ENCODE measurements at regions not wholly inside any gene's neighbourhood (a gene's known extent, or its start where the extent isn't known, plus 50 kb on each side); places are given as distances from the start of the nearest gene placed in this dataset.
"Not testable (repeated sequence)": the region's sequence is repeated elsewhere in the genome, so short reads cannot be mapped to it uniquely, and the experiment has no call there.

- DNase-seq (ENCODE audit: low read depth in 2 of 2), result not testable (repeated sequence)
Measured at GRCh38 chr4:14169940-14170339, 542.4 kb upstream of the BOD1L1 start.

- DNase-seq (ENCODE audit: low read depth in 2 of 2), result no peak
Measured at GRCh38 chr4:14176613-14177012, 549.1 kb upstream of the BOD1L1 start.

GRCh38 chr4:14177987-14178386, 550.5 kb upstream of the BOD1L1 start:
- no peak for DNase-seq (ENCODE audit: low read depth in 2 of 2)

- DNase-seq (ENCODE audit: low read depth in 2 of 2), result no peak
Measured at GRCh38 chr4:14178421-14178820, 550.9 kb upstream of the BOD1L1 start.

GRCh38 chr4:14180166-14180565, 552.6 kb upstream of the BOD1L1 start:
- DNase-seq (ENCODE audit: low read depth in 2 of 2), result no peak

- DNase-seq (ENCODE audit: low read depth in 2 of 2), result no peak
Measured at GRCh38 chr4:14180983-14181601, 553.6 kb upstream of the BOD1L1 start.

DNA sequence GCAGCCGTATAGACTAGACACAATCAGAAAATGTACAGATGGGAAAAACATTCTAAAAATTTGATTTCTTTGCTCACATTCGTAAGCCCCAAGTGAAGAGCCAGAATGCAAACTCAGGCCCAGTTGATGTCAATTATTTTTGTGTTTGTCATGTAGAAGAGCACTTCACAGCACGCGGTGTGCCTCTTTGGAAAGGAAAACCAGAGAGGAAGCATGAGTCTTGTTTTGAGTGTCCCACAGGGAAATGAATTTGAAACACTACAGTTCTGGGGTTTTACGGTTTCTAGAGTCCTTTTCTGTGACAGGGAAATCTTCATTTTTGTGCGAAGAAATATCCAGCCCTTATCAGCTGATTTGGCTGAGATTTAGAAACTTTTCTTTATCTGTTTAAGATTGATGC, 554.6 kb upstream of the BOD1L1 start:
- DNase-seq (ENCODE audit: low read depth in 2 of 2), result no peak

DNA sequence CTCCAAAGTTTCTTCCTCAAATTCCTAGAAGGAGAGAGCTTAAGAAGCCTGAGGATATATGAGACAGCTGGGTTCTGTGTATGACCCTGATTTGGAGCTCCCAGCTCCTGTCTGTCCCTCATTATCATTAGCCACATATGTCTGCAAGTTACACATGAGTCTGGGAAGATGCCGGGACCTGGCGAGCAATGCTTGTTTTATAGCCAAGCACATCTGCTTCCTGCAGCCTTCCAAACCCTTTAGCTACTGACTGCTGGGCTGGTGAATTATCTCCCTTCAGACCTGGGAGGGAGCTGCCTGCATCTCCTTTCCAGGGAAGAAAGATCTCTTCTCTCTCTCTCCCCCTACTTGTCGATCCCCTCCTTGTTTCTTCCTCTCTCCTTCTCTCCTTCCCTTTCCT, 556.7 kb upstream of the BOD1L1 start:
- no peak for DNase-seq (ENCODE audit: low read depth in 2 of 2)

- no peak for DNase-seq (ENCODE audit: low read depth in 2 of 2)
Measured at GRCh38 chr4:14184767-14185166, 557.2 kb upstream of the BOD1L1 start.

DNA sequence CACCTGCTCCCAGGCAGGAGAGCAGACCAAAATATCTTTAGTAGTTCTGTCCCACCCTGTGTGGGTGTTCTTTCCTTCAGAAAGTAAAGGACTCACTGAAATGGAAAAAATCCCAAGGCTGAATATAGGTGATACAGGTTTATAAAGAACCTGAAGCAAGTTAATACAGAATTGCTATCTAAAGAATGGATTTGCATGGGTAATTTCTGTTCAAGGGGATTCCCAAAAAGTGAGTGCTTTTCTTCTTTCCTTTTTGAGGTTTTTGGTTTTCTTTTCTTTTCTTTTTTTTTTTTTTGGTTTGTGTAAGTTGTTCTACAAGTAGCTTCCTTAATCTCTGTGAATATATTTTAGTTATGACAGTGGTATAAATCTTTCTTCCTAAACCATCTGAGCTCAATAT, 560.7 kb upstream of the BOD1L1 start:
- no peak for DNase-seq (ENCODE audit: low read depth in 2 of 2)

- DNase-seq (ENCODE audit: low read depth in 2 of 2), result no peak
Measured at GRCh38 chr4:14193601-14194000, 566.1 kb upstream of the BOD1L1 start.

GRCh38 chr4:14196131-14196530, 568.6 kb upstream of the BOD1L1 start:
- DNase-seq (ENCODE audit: low read depth in 2 of 2), result no peak

DNA sequence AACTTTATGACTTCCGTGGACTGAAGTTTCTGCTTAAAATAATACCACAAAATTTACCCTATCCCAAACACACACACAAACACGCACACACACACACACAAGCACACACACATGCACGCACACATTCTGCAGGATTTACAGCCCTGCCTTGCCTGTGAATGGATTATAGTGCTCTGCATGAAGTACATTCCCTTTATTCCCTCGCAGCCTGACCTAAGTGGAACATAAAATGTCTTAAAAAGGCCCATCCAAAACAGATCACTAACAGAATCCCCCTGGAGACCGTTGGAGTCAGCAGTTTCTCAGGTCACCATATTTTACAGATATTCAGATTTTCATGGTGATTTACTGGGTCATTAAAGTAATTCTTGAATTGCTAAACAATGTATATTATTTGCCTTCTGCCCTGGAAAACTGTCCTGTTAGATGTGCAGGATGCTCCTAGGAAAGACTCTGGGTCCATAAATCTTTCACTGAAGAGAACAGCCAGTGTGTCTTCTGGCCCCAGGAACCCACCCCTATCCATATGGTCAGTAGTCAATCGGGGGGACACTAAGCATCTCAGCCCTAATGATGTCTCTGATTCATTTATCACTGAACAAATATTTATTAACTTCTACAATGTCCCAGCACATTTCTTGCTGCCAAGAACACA, 587.7 kb upstream of the BOD1L1 start:
- DNase-seq (ENCODE audit: low read depth in 2 of 2), result no peak

- no peak for DNase-seq (ENCODE audit: low read depth in 2 of 2)
Measured at GRCh38 chr4:14217401-14217800, 589.9 kb upstream of the BOD1L1 start.

- DNase-seq (ENCODE audit: low read depth in 2 of 2), result no peak
Measured at GRCh38 chr4:14218641-14219040, 591.1 kb upstream of the BOD1L1 start.

- DNase-seq (ENCODE audit: low read depth in 2 of 2), result no peak
Measured at GRCh38 chr4:14221176-14221575, 593.7 kb upstream of the BOD1L1 start.

DNA sequence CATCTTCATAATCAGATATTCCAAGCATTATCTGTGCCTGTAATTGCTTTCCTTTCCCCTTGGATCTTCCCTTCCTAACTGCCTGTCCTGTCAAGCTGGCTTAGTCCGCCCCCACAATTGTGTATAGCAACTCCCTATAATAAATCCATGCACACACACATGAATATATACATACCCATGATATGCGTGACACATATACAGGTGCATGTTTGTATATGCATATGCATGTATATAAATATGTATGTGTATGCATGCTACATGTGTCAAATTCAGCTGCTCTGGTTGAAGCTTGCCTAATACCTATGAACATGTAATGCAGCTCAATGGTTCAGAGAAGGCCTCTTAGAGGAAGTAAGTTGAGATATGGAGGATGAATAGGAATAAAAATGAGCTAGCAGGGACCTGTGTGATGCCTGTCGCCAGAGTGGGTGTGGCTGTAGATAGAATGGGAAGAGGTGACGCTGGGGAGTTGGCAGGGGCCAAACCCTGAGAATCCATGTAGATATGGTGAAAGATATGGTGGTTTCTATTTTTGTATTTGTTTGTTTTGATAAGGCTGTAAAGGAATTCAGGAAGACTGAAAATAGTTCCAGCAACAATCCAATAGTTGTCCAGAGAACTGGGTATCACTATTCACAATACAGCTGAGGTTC, 595.0 kb upstream of the BOD1L1 start:
- DNase-seq (ENCODE audit: low read depth in 2 of 2), result no peak

DNA sequence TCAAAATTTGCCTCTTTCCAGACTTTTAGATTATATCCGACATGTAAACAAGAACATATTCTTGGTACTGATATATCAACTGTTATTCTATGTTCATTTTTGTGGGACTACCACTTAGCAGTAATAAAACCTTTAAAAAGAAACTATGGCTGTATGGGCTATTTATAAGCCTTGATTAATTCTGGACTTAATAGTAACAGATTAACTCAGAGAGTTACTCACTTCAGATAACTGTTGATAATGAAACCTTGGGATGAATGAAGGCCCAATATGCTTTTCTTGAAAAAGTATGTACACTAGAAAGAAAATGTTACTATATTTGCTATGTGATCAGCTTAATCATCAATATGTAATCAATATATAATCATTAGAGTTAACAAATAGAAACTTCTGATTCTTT, 595.9 kb upstream of the BOD1L1 start:
- DNase-seq (ENCODE audit: low read depth in 2 of 2), result no peak

DNA sequence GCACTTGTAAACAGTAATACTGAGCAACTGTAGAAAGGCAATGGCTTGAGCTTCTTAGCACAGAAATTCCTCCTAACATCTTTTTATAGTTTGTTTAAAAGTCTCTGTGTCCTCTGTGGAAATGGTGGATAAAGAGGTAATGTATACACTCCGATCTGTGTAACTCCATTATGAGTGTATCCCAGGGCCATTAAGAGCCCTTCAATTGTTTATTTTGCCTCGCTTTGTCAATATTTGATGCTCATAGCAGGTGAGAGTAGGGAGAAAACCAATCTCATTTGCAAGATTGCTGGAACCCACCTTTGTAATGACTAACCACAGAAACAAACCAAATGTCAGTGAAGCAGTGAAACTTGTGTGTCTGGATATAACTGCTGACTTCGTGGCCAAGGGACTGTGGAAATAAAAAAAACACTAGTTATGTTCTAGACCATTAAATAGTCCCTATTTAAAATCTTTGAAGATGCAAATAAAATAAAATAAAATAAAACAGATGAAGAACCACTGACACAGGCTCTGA, 598.2 kb upstream of the BOD1L1 start:
- DNase-seq (ENCODE audit: low read depth in 2 of 2), result no peak

- DNase-seq (ENCODE audit: low read depth in 2 of 2), result no peak
Measured at GRCh38 chr4:14233126-14233525, 605.6 kb upstream of the BOD1L1 start.

GRCh38 chr4:14234307-14234706, 606.8 kb upstream of the BOD1L1 start:
- no peak for DNase-seq (ENCODE audit: low read depth in 2 of 2)

DNA sequence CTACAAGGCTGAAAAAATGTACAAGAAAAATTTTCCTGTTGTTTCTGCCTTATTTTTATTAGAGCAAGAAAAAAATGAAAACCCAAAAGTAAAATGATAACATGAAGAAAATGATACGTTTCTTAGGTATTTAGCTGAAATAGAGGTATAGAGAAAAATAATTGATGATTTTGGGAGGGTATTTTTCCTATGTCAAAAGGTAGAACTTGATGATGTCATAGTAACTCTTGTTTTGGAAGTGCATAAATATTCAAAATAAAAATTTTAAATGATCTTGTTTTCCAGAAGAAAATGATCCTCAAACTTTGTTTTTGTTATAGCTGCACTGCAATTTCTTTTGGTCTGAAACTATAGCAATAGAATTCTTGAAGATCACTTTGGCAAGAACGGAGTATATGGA, 608.8 kb upstream of the BOD1L1 start:
- DNase-seq (ENCODE audit: low read depth in 2 of 2), result no peak

DNA sequence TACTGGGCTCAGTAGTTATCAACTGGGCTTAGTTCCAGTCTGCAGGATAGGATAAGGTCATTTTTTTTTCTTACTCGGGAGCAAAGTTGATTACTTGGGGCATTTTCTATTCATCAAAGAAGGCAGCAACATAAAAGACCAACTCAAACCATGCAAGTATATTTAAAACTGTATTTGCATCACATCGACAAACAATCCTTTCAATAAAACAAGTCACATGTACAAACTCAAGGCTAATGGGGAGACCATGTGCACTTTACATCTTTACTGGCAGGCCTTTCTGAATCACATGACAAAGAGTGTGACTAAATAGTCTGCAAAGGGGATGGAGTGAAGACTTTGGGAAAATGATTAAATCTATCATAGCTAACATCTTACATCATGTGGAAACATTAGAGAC, 610.4 kb upstream of the BOD1L1 start:
- no peak for DNase-seq (ENCODE audit: low read depth in 2 of 2)

All from stimulated activated CD8-positive, alpha-beta memory T cell treated with anti-CD3 and anti-CD28 coated beads, Interleukin-2, amount 100 ng/mL, for 1 hour (primary cell).